Parathyroid adenoma (tissue), 2 donors: ENCODE measurements at regions not wholly inside any gene's neighbourhood (a gene's known extent, or its start where the extent isn't known, plus 50 kb on each side); places are given as distances from the start of the nearest gene placed in this dataset.

Experiments
- H2AFZ ChIP-seq: fragments of 300-600 bp; sonication (generic); one replicate; pipeline ENCODE4 v1.7.0; 2017; ENCODE audit warnings: antibody characterized with exemption, mild to moderate bottlenecking
- H3K27ac ChIP-seq: fragments of 300-600 bp; sonication (generic); one replicate; pipeline ENCODE4 v1.7.0; 2017
- H3K27me3 ChIP-seq: fragments of 300-600 bp; sonication (generic); one replicate; pipeline ENCODE4 v1.7.0; 2017; ENCODE audit warnings: low read length; ENCODE audit not compliant: control insufficient read depth, insufficient read depth
- H3K36me3 ChIP-seq: fragments of 300-600 bp; sonication (generic); one replicate; pipeline ENCODE4 v1.7.0; 2017; ENCODE audit warnings: low read length; ENCODE audit not compliant: control insufficient read depth, insufficient read depth
- H3K4me1 ChIP-seq: fragments of 300-600 bp; sonication (generic); one replicate; pipeline ENCODE4 v1.7.0; 2017; ENCODE audit warnings: control low read depth
- H3K4me2 ChIP-seq: fragments of 300-600 bp; sonication (generic); one replicate; pipeline ENCODE4 v1.7.0; 2017; ENCODE audit warnings: low read length
- H3K4me3 ChIP-seq: fragments of 300-600 bp; sonication (generic); one replicate; pipeline ENCODE4 v1.7.0; 2017; ENCODE audit warnings: low read depth, low read length
- H3K79me2 ChIP-seq: fragments of 300-600 bp; sonication (generic); one replicate; pipeline ENCODE4 v1.7.0; 2017; ENCODE audit warnings: control low read depth
- H3K9ac ChIP-seq: fragments of 300-600 bp; sonication (generic); one replicate; pipeline ENCODE4 v1.7.0; 2017; ENCODE audit warnings: mild to moderate bottlenecking
- H3K9me3 ChIP-seq: fragments of 300-600 bp; sonication (generic); one replicate; pipeline ENCODE4 v1.7.0; 2017; ENCODE audit warnings: low read length; ENCODE audit not compliant: control insufficient read depth
- TF ChIP-seq, protein P1 (sequence below): fragments of 300-600 bp; sonication (generic); IDR thresholded peaks from one replicate; pipeline ENCODE4 v1.7.0; 2017; ENCODE audit warnings: antibody characterized with exemption, mild to moderate bottlenecking
- donor health status: primary hyperparathyroidism.

DNA sequence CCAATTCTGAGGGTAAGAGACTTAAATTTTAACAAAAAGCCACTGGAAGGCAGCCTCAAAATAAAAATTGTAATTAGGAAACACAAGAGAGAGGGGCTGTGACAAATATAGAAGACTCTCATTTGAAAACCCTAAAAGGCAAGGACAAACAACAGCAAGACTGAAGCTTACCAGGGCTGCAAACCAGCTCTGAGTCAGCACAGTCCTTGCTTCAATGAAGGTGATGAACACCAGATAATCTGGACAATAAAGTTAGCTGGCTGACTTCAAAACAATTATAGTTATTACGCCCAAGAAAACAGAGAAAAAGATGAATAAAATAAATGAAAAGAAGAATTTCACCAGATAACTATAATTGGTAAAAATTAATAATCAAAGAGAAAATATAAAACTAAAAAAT lies 149.3 kb upstream of the NSMCE3 start:
- Histone ChIP-seq H3K9ac (no peak overlapping the region), H3K4me3 (no peak overlapping the region), H3K79me2 (peaks cover 4% of the 10 kb centered on the region), H3K36me3 (no peaks in the 10 kb centered on the region), H3K27ac (no peak overlapping the region), H2AFZ (no peak overlapping the region), H3K9me3 (no peaks in the 10 kb centered on the region), H3K4me2 (no peak overlapping the region), H3K27me3 (no peaks in the 10 kb centered on the region), H3K4me1 (peaks cover 4% of the 10 kb centered on the region)
- TF ChIP-seq, protein P1, sequence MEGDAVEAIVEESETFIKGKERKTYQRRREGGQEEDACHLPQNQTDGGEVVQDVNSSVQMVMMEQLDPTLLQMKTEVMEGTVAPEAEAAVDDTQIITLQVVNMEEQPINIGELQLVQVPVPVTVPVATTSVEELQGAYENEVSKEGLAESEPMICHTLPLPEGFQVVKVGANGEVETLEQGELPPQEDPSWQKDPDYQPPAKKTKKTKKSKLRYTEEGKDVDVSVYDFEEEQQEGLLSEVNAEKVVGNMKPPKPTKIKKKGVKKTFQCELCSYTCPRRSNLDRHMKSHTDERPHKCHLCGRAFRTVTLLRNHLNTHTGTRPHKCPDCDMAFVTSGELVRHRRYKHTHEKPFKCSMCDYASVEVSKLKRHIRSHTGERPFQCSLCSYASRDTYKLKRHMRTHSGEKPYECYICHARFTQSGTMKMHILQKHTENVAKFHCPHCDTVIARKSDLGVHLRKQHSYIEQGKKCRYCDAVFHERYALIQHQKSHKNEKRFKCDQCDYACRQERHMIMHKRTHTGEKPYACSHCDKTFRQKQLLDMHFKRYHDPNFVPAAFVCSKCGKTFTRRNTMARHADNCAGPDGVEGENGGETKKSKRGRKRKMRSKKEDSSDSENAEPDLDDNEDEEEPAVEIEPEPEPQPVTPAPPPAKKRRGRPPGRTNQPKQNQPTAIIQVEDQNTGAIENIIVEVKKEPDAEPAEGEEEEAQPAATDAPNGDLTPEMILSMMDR: no peak

DNA sequence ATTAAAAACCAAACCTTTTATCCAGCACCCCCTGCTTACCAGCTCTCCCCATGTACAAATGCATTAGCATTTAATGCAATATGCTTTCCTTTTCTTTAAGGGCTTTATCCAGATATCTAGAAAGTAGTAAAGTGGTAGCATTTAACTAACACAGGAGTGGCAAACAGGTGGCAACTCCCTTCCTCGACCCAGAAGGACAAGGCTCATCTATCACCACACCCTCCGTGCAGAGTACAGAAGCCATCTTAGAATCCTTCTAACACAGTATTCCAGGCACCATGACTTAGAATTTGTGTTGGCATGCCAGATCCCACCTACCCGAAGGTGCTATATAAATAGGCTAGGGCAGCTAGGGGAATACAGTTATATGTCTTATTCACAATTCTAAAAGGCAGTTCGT lies 148.6 kb upstream of the NSMCE3 start:
- no peak overlapping the region for H3K4me2 ChIP-seq
- no peaks in the 10 kb centered on the region for H3K9me3 ChIP-seq
- no peak overlapping the region for H3K27ac ChIP-seq
- TF ChIP-seq, protein P1: no peak
- H3K4me3 ChIP-seq: no peak overlapping the region
- no peak overlapping the region for H2AFZ ChIP-seq
- no peak overlapping the region for H3K9ac ChIP-seq
- no peaks in the 10 kb centered on the region for H3K27me3 ChIP-seq
- no peaks in the 10 kb centered on the region for H3K36me3 ChIP-seq
- peaks cover 4% of the 10 kb centered on the region for H3K79me2 ChIP-seq
- peaks cover 4% of the 10 kb centered on the region for H3K4me1 ChIP-seq

DNA sequence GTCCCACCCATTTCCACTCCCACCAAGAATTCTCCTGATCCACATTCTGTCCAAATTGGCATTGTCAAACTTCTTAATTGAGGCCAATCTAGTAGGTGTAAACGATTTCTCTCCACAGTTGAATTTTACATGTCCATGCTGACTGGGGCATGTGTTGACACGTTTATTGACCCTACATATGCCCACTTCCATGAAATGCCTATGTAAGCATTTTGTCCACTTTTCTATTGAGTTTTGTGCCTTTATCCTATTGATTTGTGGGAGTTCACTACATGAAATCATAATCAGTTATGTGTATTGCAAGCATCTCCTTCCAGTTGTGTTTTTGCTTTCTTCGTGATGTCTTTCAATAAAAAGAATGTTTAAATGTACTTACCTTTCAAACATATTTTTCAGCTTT lies 141.7 kb upstream of the NSMCE3 start:
- no peaks in the 10 kb centered on the region for H3K9me3 ChIP-seq
- H3K4me1 ChIP-seq: no peaks in the 10 kb centered on the region
- H3K9ac ChIP-seq: no peak overlapping the region
- H3K27me3 ChIP-seq: no peaks in the 10 kb centered on the region
- TF ChIP-seq, protein P1: no peak
- H3K27ac ChIP-seq: no peak overlapping the region
- H3K36me3 ChIP-seq: no peaks in the 10 kb centered on the region
- H3K79me2 ChIP-seq: peaks cover 12% of the 10 kb centered on the region
- H2AFZ ChIP-seq: no peak overlapping the region
- H3K4me2 ChIP-seq: no peak overlapping the region
- no peak overlapping the region for H3K4me3 ChIP-seq

DNA sequence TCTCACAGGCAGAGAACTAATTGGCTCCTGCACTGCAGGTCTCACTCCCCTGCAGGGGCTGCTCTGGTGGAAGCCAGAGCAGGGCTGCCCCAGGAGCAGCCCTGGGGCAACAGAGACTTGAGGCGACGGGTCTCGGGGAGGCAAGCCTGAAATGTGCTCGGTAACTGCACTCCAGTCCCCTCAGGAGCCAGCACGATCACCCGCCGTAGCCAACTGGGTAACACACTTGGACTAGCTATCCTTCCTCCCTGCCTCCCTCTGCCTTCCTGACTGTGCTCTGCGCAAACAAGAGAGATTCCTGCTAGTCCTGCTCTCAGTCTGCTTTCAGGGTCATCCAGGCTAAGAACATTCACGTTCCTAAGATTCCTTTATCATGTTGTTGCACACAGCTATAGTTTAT lies 140.7 kb upstream of the NSMCE3 start:
- no peak overlapping the region for H3K27ac ChIP-seq
- H3K36me3 ChIP-seq: no peaks in the 10 kb centered on the region
- no peak overlapping the region for H3K4me3 ChIP-seq
- peaks cover 18% of the 10 kb centered on the region for H3K79me2 ChIP-seq
- H2AFZ ChIP-seq: no peak overlapping the region
- no peaks in the 10 kb centered on the region for H3K9me3 ChIP-seq
- no peak overlapping the region for H3K9ac ChIP-seq
- TF ChIP-seq, protein P1: no peak
- H3K4me2 ChIP-seq: no peak overlapping the region
- no peaks in the 10 kb centered on the region for H3K27me3 ChIP-seq
- no peaks in the 10 kb centered on the region for H3K4me1 ChIP-seq

DNA sequence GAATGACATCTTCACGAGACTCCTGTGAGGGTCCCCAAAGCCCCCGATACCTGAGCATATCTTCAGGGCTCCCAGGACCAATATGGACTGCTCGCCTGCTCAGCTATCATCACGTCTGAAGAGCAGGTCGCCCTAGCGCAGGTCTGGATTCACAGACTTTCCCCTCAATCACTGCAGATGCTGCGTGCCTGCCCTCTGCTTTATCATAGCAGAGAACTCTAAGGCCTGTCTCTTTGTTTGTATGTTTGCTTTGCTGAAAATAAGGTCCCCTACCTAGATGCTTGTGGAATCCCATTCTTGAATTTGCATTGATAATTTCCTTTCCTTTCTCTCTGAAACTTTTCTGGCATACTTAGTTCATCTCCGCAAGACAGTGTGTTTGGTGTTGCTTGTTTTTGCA lies 140.3 kb upstream of the NSMCE3 start:
- no peaks in the 10 kb centered on the region for H3K27me3 ChIP-seq
- no peak overlapping the region for H2AFZ ChIP-seq
- H3K4me2 ChIP-seq: no peak overlapping the region
- H3K4me1 ChIP-seq: no peaks in the 10 kb centered on the region
- no peaks in the 10 kb centered on the region for H3K9me3 ChIP-seq
- TF ChIP-seq, protein P1: no peak
- no peak overlapping the region for H3K4me3 ChIP-seq
- peaks cover 18% of the 10 kb centered on the region for H3K79me2 ChIP-seq
- H3K27ac ChIP-seq: no peak overlapping the region
- no peaks in the 10 kb centered on the region for H3K36me3 ChIP-seq
- H3K9ac ChIP-seq: no peak overlapping the region
